ENCODE measurements at regions not wholly inside any gene's neighbourhood (a gene's known extent, or its start where the extent isn't known, plus 50 kb on each side); places are given as distances from the start of the nearest gene placed in this dataset.

DNA sequence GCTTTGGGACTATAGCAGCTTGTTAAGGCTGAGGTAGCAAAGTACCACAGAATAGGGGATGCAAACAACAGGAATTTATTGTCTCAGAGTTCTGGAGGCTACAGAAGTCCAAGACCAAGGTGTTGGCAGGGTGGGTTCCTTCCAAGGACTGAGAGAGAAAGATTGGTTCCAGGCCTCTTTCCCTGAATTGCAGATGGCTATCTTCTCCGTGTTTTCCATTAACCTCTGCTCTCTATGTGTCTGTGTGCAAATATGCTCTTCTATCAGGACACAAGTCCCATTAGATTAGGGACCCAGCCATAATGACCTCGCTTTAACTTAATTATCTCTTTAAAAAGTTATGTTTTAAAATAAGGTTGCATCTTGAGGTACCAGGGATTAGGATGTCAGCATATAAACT lies 1732.9 kb upstream of the SLC10A2 start:
- Mint-ChIP-seq H3K4me1 (no peaks in the 10 kb centered on the region), H3K9me3 (no peaks in the 10 kb centered on the region), H3K27ac (no peak overlapping the region), H3K36me3 (ENCODE audit: low read depth) (no peaks in the 10 kb centered on the region), H3K27me3 (ENCODE audit: insufficient read depth) (no peaks in the 10 kb centered on the region), H3K4me3 (no peak overlapping the region)
- Histone ChIP-seq H3K9me3 (ENCODE audit: control insufficient read depth, low read length) (no peaks in the 10 kb centered on the region), H3K4me3 (ENCODE audit: low read length) (no peak overlapping the region), H3K27ac (ENCODE audit: low read depth, low read length) (no peak overlapping the region), H3K4me1 (ENCODE audit: control insufficient read depth, insufficient read depth, low read length) (no peaks in the 10 kb centered on the region), H3K27me3 (ENCODE audit: control insufficient read depth, insufficient read depth, low read length, poor library complexity, severe bottlenecking) (no peaks in the 10 kb centered on the region), H3K9ac (ENCODE audit: extremely low read depth, low read length, poor library complexity, severe bottlenecking) (no peak overlapping the region), H3K36me3 (ENCODE audit: control insufficient read depth, insufficient read depth, low read length) (no peaks in the 10 kb centered on the region)
- 96% methylated on average over 1 of the region's 2 CpGs; no CpG with 5 or more reads in 1 of the 2 experiments for WGBS, 2 experiments (ENCODE audit: insufficient coverage in 1 of 2, insufficient read length in 1 of 2)
- no peak for DNase-seq
- TF ChIP-seq, protein P1, sequence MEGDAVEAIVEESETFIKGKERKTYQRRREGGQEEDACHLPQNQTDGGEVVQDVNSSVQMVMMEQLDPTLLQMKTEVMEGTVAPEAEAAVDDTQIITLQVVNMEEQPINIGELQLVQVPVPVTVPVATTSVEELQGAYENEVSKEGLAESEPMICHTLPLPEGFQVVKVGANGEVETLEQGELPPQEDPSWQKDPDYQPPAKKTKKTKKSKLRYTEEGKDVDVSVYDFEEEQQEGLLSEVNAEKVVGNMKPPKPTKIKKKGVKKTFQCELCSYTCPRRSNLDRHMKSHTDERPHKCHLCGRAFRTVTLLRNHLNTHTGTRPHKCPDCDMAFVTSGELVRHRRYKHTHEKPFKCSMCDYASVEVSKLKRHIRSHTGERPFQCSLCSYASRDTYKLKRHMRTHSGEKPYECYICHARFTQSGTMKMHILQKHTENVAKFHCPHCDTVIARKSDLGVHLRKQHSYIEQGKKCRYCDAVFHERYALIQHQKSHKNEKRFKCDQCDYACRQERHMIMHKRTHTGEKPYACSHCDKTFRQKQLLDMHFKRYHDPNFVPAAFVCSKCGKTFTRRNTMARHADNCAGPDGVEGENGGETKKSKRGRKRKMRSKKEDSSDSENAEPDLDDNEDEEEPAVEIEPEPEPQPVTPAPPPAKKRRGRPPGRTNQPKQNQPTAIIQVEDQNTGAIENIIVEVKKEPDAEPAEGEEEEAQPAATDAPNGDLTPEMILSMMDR (conservative IDR thresholded peaks at IDR 0.05) = no peak

- H3K27ac ChIP-seq (ENCODE audit: low read depth, low read length) = no peak overlapping the region
- H3K36me3 Mint-ChIP-seq (ENCODE audit: low read depth) = no peaks in the 10 kb centered on the region
- no peak for DNase-seq
- no peak overlapping the region for H3K9ac ChIP-seq (ENCODE audit: extremely low read depth, low read length, poor library complexity, severe bottlenecking)
- no peaks in the 10 kb centered on the region for H3K9me3 ChIP-seq (ENCODE audit: control insufficient read depth, low read length)
- no peak overlapping the region for H3K4me3 ChIP-seq (ENCODE audit: low read length)
- H3K4me1 Mint-ChIP-seq = no peaks in the 10 kb centered on the region
- no peaks in the 10 kb centered on the region for H3K9me3 Mint-ChIP-seq
- no peak overlapping the region for H3K27ac Mint-ChIP-seq
- H3K4me3 Mint-ChIP-seq = no peak overlapping the region
- H3K27me3 Mint-ChIP-seq (ENCODE audit: insufficient read depth) = no peaks in the 10 kb centered on the region
- H3K4me1 ChIP-seq (ENCODE audit: control insufficient read depth, insufficient read depth, low read length) = no peaks in the 10 kb centered on the region
- 67 to 81% methylated on average over 1 of the region's 1 CpG for WGBS, 2 experiments (ENCODE audit: insufficient coverage in 1 of 2, insufficient read length in 1 of 2)
- TF ChIP-seq, protein P1 (conservative IDR thresholded peaks at IDR 0.05) = no peak
- no peaks in the 10 kb centered on the region for H3K27me3 ChIP-seq (ENCODE audit: control insufficient read depth, insufficient read depth, low read length, poor library complexity, severe bottlenecking)
- no peaks in the 10 kb centered on the region for H3K36me3 ChIP-seq (ENCODE audit: control insufficient read depth, insufficient read depth, low read length)
These were observed 1732.3 kb upstream of the SLC10A2 start for GRCh38 chr13:104798486-104798885.

DNA sequence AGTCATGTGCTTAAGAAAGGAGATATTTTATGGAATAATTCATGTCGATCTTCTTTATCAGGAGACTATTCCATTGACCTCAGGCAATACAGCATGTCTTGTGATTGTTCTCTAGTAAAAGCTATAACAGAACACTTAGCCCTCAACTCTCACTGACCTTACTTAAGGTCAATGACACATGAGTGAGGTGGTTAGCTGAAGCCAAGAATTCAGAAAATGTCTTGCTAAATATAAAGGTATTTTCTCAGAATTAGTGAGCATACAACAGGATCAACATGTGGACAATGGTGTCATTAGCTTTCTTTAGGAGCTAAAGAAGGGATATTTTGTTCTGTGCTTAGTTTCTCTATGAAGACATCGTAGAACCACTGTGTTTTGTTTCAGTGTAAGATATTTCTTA lies 1730.4 kb upstream of the SLC10A2 start:
- Histone ChIP-seq H3K9me3 (ENCODE audit: control insufficient read depth, low read length) (no peaks in the 10 kb centered on the region), H3K36me3 (ENCODE audit: control insufficient read depth, insufficient read depth, low read length) (no peaks in the 10 kb centered on the region), H3K27me3 (ENCODE audit: control insufficient read depth, insufficient read depth, low read length, poor library complexity, severe bottlenecking) (no peaks in the 10 kb centered on the region), H3K4me1 (ENCODE audit: control insufficient read depth, insufficient read depth, low read length) (no peaks in the 10 kb centered on the region), H3K4me3 (ENCODE audit: low read length) (no peak overlapping the region), H3K27ac (ENCODE audit: low read depth, low read length) (no peak overlapping the region), H3K9ac (ENCODE audit: extremely low read depth, low read length, poor library complexity, severe bottlenecking) (no peak overlapping the region)
- DNase-seq = no peak
- Mint-ChIP-seq H3K4me1 (no peaks in the 10 kb centered on the region), H3K9me3 (no peaks in the 10 kb centered on the region), H3K36me3 (ENCODE audit: low read depth) (no peaks in the 10 kb centered on the region), H3K27ac (no peak overlapping the region), H3K4me3 (no peak overlapping the region), H3K27me3 (ENCODE audit: insufficient read depth) (no peaks in the 10 kb centered on the region)
- 82 to 100% methylated on average over 1 to 2 of the region's 2 CpGs for WGBS, 2 experiments (ENCODE audit: insufficient coverage in 1 of 2, insufficient read length in 1 of 2)
- TF ChIP-seq, protein P1 (conservative IDR thresholded peaks at IDR 0.05) = no peak

All from endodermal cell (in vitro differentiated cells).